ENCODE measurements at regions not wholly inside any gene's neighbourhood (a gene's known extent, or its start where the extent isn't known, plus 50 kb on each side); places are given as distances from the start of the nearest gene placed in this dataset.

- H3K4me3 ChIP-seq (ENCODE audit: low read depth, low read length): no peak overlapping the region
- no peak for DNase-seq (ENCODE audit: low read depth)
These were observed 301.3 kb upstream of the NR2F2 start for GRCh38 chr15:96029172-96029571.

- DNase-seq (ENCODE audit: low read depth): no peak
- H3K4me3 ChIP-seq (ENCODE audit: low read depth, low read length): no peak overlapping the region
These were observed 298.9 kb upstream of the NR2F2 start for GRCh38 chr15:96031426-96032110.

GRCh38 chr15:96035091-96035490, 295.4 kb upstream of the NR2F2 start:
- H3K4me3 ChIP-seq (ENCODE audit: low read depth, low read length): no peak overlapping the region
- DNase-seq (ENCODE audit: low read depth): no peak

GRCh38 chr15:96035635-96036034, 294.9 kb upstream of the NR2F2 start:
- DNase-seq (ENCODE audit: low read depth): no peak
- no peak overlapping the region for H3K4me3 ChIP-seq (ENCODE audit: low read depth, low read length)

GRCh38 chr15:96037584-96037983, 292.9 kb upstream of the NR2F2 start:
- H3K4me3 ChIP-seq (ENCODE audit: low read depth, low read length): no peak overlapping the region
- DNase-seq (ENCODE audit: low read depth): no peak

- H3K4me3 ChIP-seq (ENCODE audit: low read depth, low read length): no peak overlapping the region
- DNase-seq (ENCODE audit: low read depth): no peak
These were observed 292.4 kb upstream of the NR2F2 start for GRCh38 chr15:96038131-96038530.

GRCh38 chr15:96038650-96039049, 291.9 kb upstream of the NR2F2 start:
- DNase-seq (ENCODE audit: low read depth): peak; percentile 65
- no peak overlapping the region for H3K4me3 ChIP-seq (ENCODE audit: low read depth, low read length)

GRCh38 chr15:96041982-96042733, 288.3 kb upstream of the NR2F2 start:
- H3K4me3 ChIP-seq (ENCODE audit: low read depth, low read length): no peak overlapping the region
- no peak for DNase-seq (ENCODE audit: low read depth)

GRCh38 chr15:96042734-96043224, 287.7 kb upstream of the NR2F2 start:
- H3K4me3 ChIP-seq (ENCODE audit: low read depth, low read length): no peak overlapping the region
- no peak for DNase-seq (ENCODE audit: low read depth)

- H3K4me3 ChIP-seq (ENCODE audit: low read depth, low read length): no peak overlapping the region
- no peak for DNase-seq (ENCODE audit: low read depth)
These were observed 286.8 kb upstream of the NR2F2 start for GRCh38 chr15:96043591-96044171.

- DNase-seq (ENCODE audit: low read depth): peak; percentile 44
- H3K4me3 ChIP-seq (ENCODE audit: low read depth, low read length): peak overlapping the region; percentile 21
These were observed 283.8 kb upstream of the NR2F2 start for GRCh38 chr15:96046620-96047240.

- H3K4me3 ChIP-seq (ENCODE audit: low read depth, low read length): peak overlapping the region; percentile 21
- peak; percentile 99 for DNase-seq (ENCODE audit: low read depth)
These were observed 283.1 kb upstream of the NR2F2 start for GRCh38 chr15:96047255-96047931.

GRCh38 chr15:96049323-96049722, 281.2 kb upstream of the NR2F2 start:
- no peak for DNase-seq (ENCODE audit: low read depth)
- H3K4me3 ChIP-seq (ENCODE audit: low read depth, low read length): no peak overlapping the region

- no peak for DNase-seq (ENCODE audit: low read depth)
- H3K4me3 ChIP-seq (ENCODE audit: low read depth, low read length): no peak overlapping the region
These were observed 280.7 kb upstream of the NR2F2 start for GRCh38 chr15:96049766-96050165.

GRCh38 chr15:96051598-96051997, 278.9 kb upstream of the NR2F2 start:
- DNase-seq (ENCODE audit: low read depth): no peak
- H3K4me3 ChIP-seq (ENCODE audit: low read depth, low read length): no peak overlapping the region

- DNase-seq (ENCODE audit: low read depth): no peak
- H3K4me3 ChIP-seq (ENCODE audit: low read depth, low read length): no peak overlapping the region
These were observed 278.3 kb upstream of the NR2F2 start for GRCh38 chr15:96052154-96052553.

GRCh38 chr15:96052572-96053030, 277.9 kb upstream of the NR2F2 start:
- no peak overlapping the region for H3K4me3 ChIP-seq (ENCODE audit: low read depth, low read length)
- DNase-seq (ENCODE audit: low read depth): no peak

- H3K4me3 ChIP-seq (ENCODE audit: low read depth, low read length): no peak overlapping the region
- no peak for DNase-seq (ENCODE audit: low read depth)
These were observed 277.3 kb upstream of the NR2F2 start for GRCh38 chr15:96053031-96053780.
